HCEC 1CT (cell line): ENCODE measurements at regions not wholly inside any gene's neighbourhood (a gene's known extent, or its start where the extent isn't known, plus 50 kb on each side); places are given as distances from the start of the nearest gene placed in this dataset.
"Not testable (repeated sequence)": the region's sequence is repeated elsewhere in the genome, so short reads cannot be mapped to it uniquely, and the experiment has no call there.

Experiments used
- DNase-seq: peaks from one replicate; pipeline ENCODE4 v3.0.0-alpha.2; 2017

- no peak for DNase-seq
These were observed 1343.9 kb upstream of the CHAC2 start for GRCh38 chr2:52423655-52424054.

- no peak for DNase-seq
These were observed 1344.5 kb upstream of the CHAC2 start for GRCh38 chr2:52423111-52423510.

- DNase-seq: no peak
These were observed 1351.3 kb upstream of the CHAC2 start for GRCh38 chr2:52416340-52416739.

- DNase-seq: no peak
These were observed 1352.9 kb upstream of the CHAC2 start for GRCh38 chr2:52414561-52415295.

- not testable (repeated sequence) for DNase-seq
These were observed 1358.1 kb upstream of the CHAC2 start for GRCh38 chr2:52409308-52410118.

GRCh38 chr2:52405980-52406379 is 1361.6 kb upstream of the CHAC2 start:
- no peak for DNase-seq

GRCh38 chr2:52404866-52405265 is 1362.7 kb upstream of the CHAC2 start:
- DNase-seq: no peak

GRCh38 chr2:52404046-52404445 is 1363.6 kb upstream of the CHAC2 start:
- peak; percentile 29 for DNase-seq

GRCh38 chr2:52402128-52402527 is 1365.5 kb upstream of the CHAC2 start:
- DNase-seq: no peak

GRCh38 chr2:52396836-52397235 is 1364.9 kb upstream of the NRXN1 start:
- no peak for DNase-seq

GRCh38 chr2:52395912-52396311 is 1364.0 kb upstream of the NRXN1 start:
- no peak for DNase-seq

GRCh38 chr2:52391621-52392020 is 1359.7 kb upstream of the NRXN1 start:
- DNase-seq: no peak

- peak; percentile 11 for DNase-seq
These were observed 1358.7 kb upstream of the NRXN1 start for GRCh38 chr2:52390651-52391050.

- no peak for DNase-seq
These were observed 1356.1 kb upstream of the NRXN1 start for GRCh38 chr2:52387937-52388590.

- DNase-seq: no peak
These were observed 1354.6 kb upstream of the NRXN1 start for GRCh38 chr2:52386433-52387030.

GRCh38 chr2:52383541-52383940 is 1351.6 kb upstream of the NRXN1 start:
- DNase-seq: no peak

- no peak for DNase-seq
These were observed 1337.2 kb upstream of the NRXN1 start for GRCh38 chr2:52369178-52369577.

- no peak for DNase-seq
These were observed 1336.2 kb upstream of the NRXN1 start for GRCh38 chr2:52368141-52368540.

GRCh38 chr2:52365946-52366345 is 1334.0 kb upstream of the NRXN1 start:
- DNase-seq: no peak

- no peak for DNase-seq
These were observed 1324.6 kb upstream of the NRXN1 start for GRCh38 chr2:52356556-52356955.

- no peak for DNase-seq
These were observed 1315.4 kb upstream of the NRXN1 start for GRCh38 chr2:52347292-52347691.

GRCh38 chr2:52345676-52346075 is 1313.7 kb upstream of the NRXN1 start:
- no peak for DNase-seq

- no peak for DNase-seq
These were observed 1313.2 kb upstream of the NRXN1 start for GRCh38 chr2:52345082-52345481.
